Endodermal cell (in vitro differentiated cells): ENCODE measurements at regions not wholly inside any gene's neighbourhood (a gene's known extent, or its start where the extent isn't known, plus 50 kb on each side); places are given as distances from the start of the nearest gene placed in this dataset.

Source experiments
- DNase-seq: peaks from one replicate; pipeline ENCODE4 v3.0.0-alpha.2; 2017
- H3K27ac ChIP-seq: 2 replicates; pipeline ENCODE4 v1.5.1; 2013; ENCODE audit warnings: mild to moderate bottlenecking, low read depth, low read length, moderate library complexity
- H3K27me3 ChIP-seq: 2 replicates; pipeline ENCODE4 v1.6.1; 2013; ENCODE audit warnings: mild to moderate bottlenecking, low read length, moderate library complexity; ENCODE audit not compliant: insufficient read depth, control insufficient read depth, poor library complexity, severe bottlenecking
- H3K36me3 ChIP-seq: 2 replicates; pipeline ENCODE4 v1.7.0; 2013; ENCODE audit warnings: mild to moderate bottlenecking, low read length, moderate library complexity; ENCODE audit not compliant: control insufficient read depth, insufficient read depth
- H3K4me1 ChIP-seq: one replicate; pipeline ENCODE4 v1.7.0; 2013; ENCODE audit warnings: low read length; ENCODE audit not compliant: control insufficient read depth, insufficient read depth
- H3K4me3 ChIP-seq: 2 replicates; pipeline ENCODE4 v1.5.1; 2013; ENCODE audit warnings: mild to moderate bottlenecking, low read length, moderate library complexity
- H3K9ac ChIP-seq: 2 replicates; pipeline ENCODE4 v1.6.1; 2013; ENCODE audit warnings: mild to moderate bottlenecking, low read length, moderate library complexity; ENCODE audit not compliant: poor library complexity, severe bottlenecking; ENCODE audit errors: extremely low read depth
- H3K9me3 ChIP-seq: 2 replicates; pipeline ENCODE4 v1.6.1; 2013; ENCODE audit warnings: mild to moderate bottlenecking, low read length, moderate library complexity; ENCODE audit not compliant: control insufficient read depth
- H3K27ac Mint-ChIP-seq: 2 replicates; pipeline ENCODE4 v1.8.0; 2020; ENCODE audit warnings: mixed read lengths
- H3K27me3 Mint-ChIP-seq: 2 replicates; pipeline ENCODE4 v1.8.0; 2021; ENCODE audit warnings: mild to moderate bottlenecking, mixed read lengths; ENCODE audit not compliant: insufficient read depth
- H3K36me3 Mint-ChIP-seq: 2 replicates; pipeline ENCODE4 v1.8.0; 2020; ENCODE audit warnings: low read depth, mixed read lengths
- H3K4me1 Mint-ChIP-seq: 2 replicates; pipeline ENCODE4 v1.8.0; 2020; ENCODE audit warnings: mixed read lengths
- H3K4me3 Mint-ChIP-seq: 2 replicates; pipeline ENCODE4 v1.8.0; 2020; ENCODE audit warnings: mild to moderate bottlenecking, moderate library complexity, mixed read lengths
- H3K9me3 Mint-ChIP-seq: 2 replicates; pipeline ENCODE4 v1.8.0; 2020; ENCODE audit warnings: mild to moderate bottlenecking, mixed read lengths
- CTCF ChIP-seq: fragments of 200-600 bp; sonication (generic); conservative IDR thresholded peaks from 2 replicates; pipeline ENCODE4 v1.5.0; 2021; ENCODE audit warnings: antibody characterized with exemption, mild to moderate bottlenecking
- WGBS, 2 experiments: methylation state at CpG; one replicate each; pipeline versions ENCODE4 v1.1.5 to v1.1.7; 2013; ENCODE audit warnings: missing lambda C conversion rate in 2 of 2, mixed read lengths in 1 of 2; ENCODE audit not compliant: insufficient coverage in 1 of 2, insufficient read length in 1 of 2; 5-methylcytosine and 5-hydroxymethylcytosine counted together

GRCh38 chr12:98355933-98356332 lies 159.5 kb upstream of the TMPO start:
- peaks cover 7% of the 10 kb centered on the region for H3K4me1 ChIP-seq
- Mint-ChIP-seq H3K27me3 (no peaks in the 10 kb centered on the region), H3K36me3 (no peaks in the 10 kb centered on the region), H3K27ac (no peak overlapping the region), H3K4me1 (peaks cover 58% of the 10 kb centered on the region), H3K9me3 (no peaks in the 10 kb centered on the region), H3K4me3 (no peak overlapping the region)
- no peaks in the 10 kb centered on the region for H3K9me3 ChIP-seq
- TF ChIP-seq CTCF = no peak
- no peaks in the 10 kb centered on the region for H3K36me3 ChIP-seq
- WGBS, 2 experiments = 58% methylated on average over 3 of the region's 4 CpGs; no CpG with 5 or more reads in 1 of the 2 experiments
- H3K27ac ChIP-seq = no peak overlapping the region
- H3K4me3 ChIP-seq = no peak overlapping the region
- peak; percentile 67 for DNase-seq
- H3K27me3 ChIP-seq = no peaks in the 10 kb centered on the region
- no peak overlapping the region for H3K9ac ChIP-seq

GRCh38 chr12:98358144-98358543 lies 157.2 kb upstream of the TMPO start:
- Mint-ChIP-seq H3K9me3 (no peaks in the 10 kb centered on the region), H3K27me3 (no peaks in the 10 kb centered on the region), H3K4me1 (peaks cover 40% of the 10 kb centered on the region), H3K4me3 (no peak overlapping the region), H3K27ac (no peak overlapping the region), H3K36me3 (no peaks in the 10 kb centered on the region)
- Histone ChIP-seq H3K4me3 (no peak overlapping the region), H3K27ac (no peak overlapping the region), H3K27me3 (no peaks in the 10 kb centered on the region), H3K36me3 (no peaks in the 10 kb centered on the region), H3K4me1 (peaks cover 7% of the 10 kb centered on the region), H3K9ac (no peak overlapping the region), H3K9me3 (no peaks in the 10 kb centered on the region)
- WGBS, 2 experiments = 67 to 80% methylated on average over 1 of the region's 2 CpGs
- DNase-seq = no peak
- TF ChIP-seq CTCF = no peak

GRCh38 chr12:98359856-98360255 lies 155.5 kb upstream of the TMPO start:
- DNase-seq = no peak
- Mint-ChIP-seq H3K27ac (no peak overlapping the region), H3K27me3 (no peaks in the 10 kb centered on the region), H3K9me3 (no peaks in the 10 kb centered on the region), H3K4me3 (no peak overlapping the region), H3K36me3 (no peaks in the 10 kb centered on the region), H3K4me1 (peaks cover 35% of the 10 kb centered on the region)
- peak overlapping the region; percentile 73 for H3K27ac ChIP-seq
- peaks cover 7% of the 10 kb centered on the region for H3K4me1 ChIP-seq
- no peaks in the 10 kb centered on the region for H3K27me3 ChIP-seq
- H3K9me3 ChIP-seq = no peaks in the 10 kb centered on the region
- no peak overlapping the region for H3K9ac ChIP-seq
- no peaks in the 10 kb centered on the region for H3K36me3 ChIP-seq
- H3K4me3 ChIP-seq = no peak overlapping the region
- WGBS, 2 experiments = 81 to 95% methylated on average over 5 to 6 of the region's 6 CpGs
- TF ChIP-seq CTCF = no peak
